GM21360 (cell line): ENCODE measurements at regions not wholly inside any gene's neighbourhood (a gene's known extent, or its start where the extent isn't known, plus 50 kb on each side); places are given as distances from the start of the nearest gene placed in this dataset.
"Not testable (repeated sequence)": the region's sequence is repeated elsewhere in the genome, so short reads cannot be mapped to it uniquely, and the experiment has no call there.

Experiments
- ATAC-seq: cut with Tn5 transposase; IDR thresholded peaks from one replicate; pipeline ENCODE4 v1.9.1; 2021; ENCODE audit warnings: mild to moderate bottlenecking, moderate library complexity; ENCODE audit not compliant: unreplicated experiment

- no peak for ATAC-seq
These were observed 101.3 kb upstream of the DMRT1 start for GRCh38 chr9:740221-740620.

- ATAC-seq, result no peak
These were observed 99.4 kb upstream of the DMRT1 start for GRCh38 chr9:742104-742503.

GRCh38 chr9:742914-743589 is 98.4 kb upstream of the DMRT1 start:
- no peak for ATAC-seq

- no peak for ATAC-seq
These were observed 97.3 kb upstream of the DMRT1 start for GRCh38 chr9:744046-744712.

GRCh38 chr9:744790-745484 is 96.6 kb upstream of the DMRT1 start:
- ATAC-seq, result no peak

GRCh38 chr9:745761-746380 is 95.6 kb upstream of the DMRT1 start:
- ATAC-seq, result no peak

GRCh38 chr9:746661-747434 is 94.6 kb upstream of the DMRT1 start:
- no peak for ATAC-seq

- ATAC-seq, result no peak
These were observed 93.9 kb upstream of the DMRT1 start for GRCh38 chr9:747567-747966.

- no peak for ATAC-seq
These were observed 92.5 kb upstream of the DMRT1 start for GRCh38 chr9:748861-749497.

GRCh38 chr9:749716-750115 is 91.8 kb upstream of the DMRT1 start:
- no peak for ATAC-seq

- no peak for ATAC-seq
These were observed 91.1 kb upstream of the DMRT1 start for GRCh38 chr9:750249-750967.

GRCh38 chr9:751137-752051 is 90.1 kb upstream of the DMRT1 start:
- no peak for ATAC-seq

GRCh38 chr9:752201-752600 is 89.3 kb upstream of the DMRT1 start:
- ATAC-seq, result no peak

GRCh38 chr9:752681-753200 is 88.8 kb upstream of the DMRT1 start:
- no peak for ATAC-seq

GRCh38 chr9:753734-754133 is 87.8 kb upstream of the DMRT1 start:
- ATAC-seq, result not testable (repeated sequence)

- no peak for ATAC-seq
These were observed 87.2 kb upstream of the DMRT1 start for GRCh38 chr9:754150-754931.

GRCh38 chr9:755454-756381 is 85.8 kb upstream of the DMRT1 start:
- ATAC-seq, result no peak
